ENCODE measurements at regions not wholly inside any gene's neighbourhood (a gene's known extent, or its start where the extent isn't known, plus 50 kb on each side); places are given as distances from the start of the nearest gene placed in this dataset.

DNA sequence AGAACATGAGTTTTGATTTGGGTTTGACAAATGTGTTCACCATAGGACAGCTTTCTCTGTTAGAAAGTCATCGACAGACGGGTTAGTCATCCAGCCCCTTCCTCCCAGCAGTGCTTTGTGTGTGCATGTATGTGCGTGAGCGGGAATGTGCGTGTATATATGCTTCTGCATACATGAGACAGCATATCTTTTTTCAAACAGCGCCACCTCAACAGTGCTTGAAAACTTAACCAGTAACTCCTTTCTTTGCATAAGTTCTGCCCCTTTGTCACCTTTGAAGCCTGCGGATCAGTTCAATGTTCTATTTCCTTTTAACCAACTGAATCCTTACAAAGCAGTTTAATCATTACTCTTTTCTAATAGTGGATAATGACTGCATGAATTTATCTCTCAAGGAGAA, 351.4 kb downstream of the LPIN1 start:
- Mint-ChIP-seq H3K27ac (no peak overlapping the region), H3K4me3 (no peak overlapping the region), H3K27me3 (no peaks in the 10 kb centered on the region), H3K9me3 (ENCODE audit: insufficient read depth) (no peaks in the 10 kb centered on the region), H3K4me1 (peaks cover 22% of the 10 kb centered on the region)
- no peaks in the 10 kb centered on the region for H3K79me2 ChIP-seq (ENCODE audit: control insufficient read depth, insufficient read depth, low read length)
- intact Hi-C loops (cut with micrococcal nuclease) = no loop called here
- DNase-seq (no peak), ATAC-seq (ENCODE audit: low read depth) (no peak)
- H3K27ac ChIP-seq (ENCODE audit: low read length in 2 of 2) = no peak overlapping the region
- H4K20me1 ChIP-seq (ENCODE audit: control insufficient read depth, insufficient read depth, low read length, poor library complexity, severe bottlenecking) = no peaks in the 10 kb centered on the region
- no peaks in the 10 kb centered on the region for H3K9me3 ChIP-seq (ENCODE audit: control extremely low read depth in 1 of 3, control insufficient read depth in 2 of 3, insufficient read depth in 1 of 3, low read length in 2 of 3)
- H3K4me3 ChIP-seq (ENCODE audit: control extremely low read depth in 1 of 5, extremely low read depth in 1 of 5, insufficient read depth in 1 of 5, low read depth in 2 of 5, low read length in 4 of 5) = no peak overlapping the region
- H2AFZ ChIP-seq (ENCODE audit: insufficient read depth, low read depth, low read length, poor library complexity, severe bottlenecking) = no peak overlapping the region
- H3K4me2 ChIP-seq (replicated peaks; ENCODE audit: low read depth, low read length, poor library complexity, severe bottlenecking) = no peak overlapping the region
- peaks cover 6 to 11% of the 10 kb centered on the region in 2 donors for H3K4me1 ChIP-seq (ENCODE audit: control insufficient read depth in 2 of 2, insufficient read depth in 2 of 2, low read length in 2 of 2)
- ChIA-PET POLR2A (no interaction called here), CTCF (no interaction called here)
- H3K27me3 ChIP-seq (replicated peaks in 1 of 4; ENCODE audit: control extremely low read depth in 1 of 4, control insufficient read depth in 3 of 4, insufficient read depth in 4 of 4, low read length in 3 of 4) = no peaks in the 10 kb centered on the region
- H3K9ac ChIP-seq (ENCODE audit: low read length) = no peak overlapping the region
- no peaks in the 10 kb centered on the region for H3K36me3 ChIP-seq (replicated peaks in 1 of 2; ENCODE audit: control extremely low read depth in 1 of 2, control insufficient read depth in 1 of 2, extremely low read depth in 1 of 2, insufficient read depth in 2 of 2, low read length in 1 of 2)
- TF ChIP-seq CTCF (IDR thresholded peaks at IDR 0.05) (no peak), EZH2 (IDR thresholded peaks at IDR 0.05; ENCODE audit: borderline replicate concordance, insufficient read depth, low read depth, low read length, poor library complexity, severe bottlenecking) (no peak)
- WGBS (ENCODE audit: insufficient coverage) = 100% methylated on average over 3 of the region's 7 CpGs

DNA sequence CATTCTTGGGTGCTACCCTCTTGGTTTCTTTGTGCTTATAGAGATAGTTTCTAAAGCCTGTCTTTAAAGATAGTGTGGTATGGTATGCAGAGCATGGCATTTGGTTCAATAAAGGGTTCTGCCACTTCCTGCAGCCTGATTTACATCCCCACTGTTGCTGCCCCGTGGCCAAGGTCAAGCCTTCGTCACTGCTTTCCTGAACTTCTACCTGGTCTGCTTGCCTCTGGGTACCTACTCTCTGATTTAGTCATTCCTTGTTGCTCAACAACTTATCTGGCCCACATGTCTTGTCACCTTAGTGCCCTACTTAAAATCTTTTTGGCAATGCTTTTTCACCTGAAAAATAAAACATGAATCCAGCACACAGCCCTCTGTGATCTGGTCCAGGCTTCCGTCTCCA, 352.9 kb downstream of the LPIN1 start:
- TF ChIP-seq CTCF (IDR thresholded peaks at IDR 0.05) (no peak), EZH2 (IDR thresholded peaks at IDR 0.05; ENCODE audit: borderline replicate concordance, insufficient read depth, low read depth, low read length, poor library complexity, severe bottlenecking) (no peak)
- DNase-seq (no peak), ATAC-seq (ENCODE audit: low read depth) (no peak)
- H3K4me1 Mint-ChIP-seq = peaks cover 22% of the 10 kb centered on the region
- no peaks in the 10 kb centered on the region for H3K9me3 Mint-ChIP-seq (ENCODE audit: insufficient read depth)
- H3K9ac ChIP-seq (ENCODE audit: low read length) = no peak overlapping the region
- 58% methylated on average over 3 of the region's 3 CpGs for WGBS (ENCODE audit: insufficient coverage)
- H3K4me1 ChIP-seq (ENCODE audit: control insufficient read depth in 2 of 2, insufficient read depth in 2 of 2, low read length in 2 of 2) = peaks cover 6 to 11% of the 10 kb centered on the region in 2 donors
- no peaks in the 10 kb centered on the region for H3K36me3 ChIP-seq (replicated peaks in 1 of 2; ENCODE audit: control extremely low read depth in 1 of 2, control insufficient read depth in 1 of 2, extremely low read depth in 1 of 2, insufficient read depth in 2 of 2, low read length in 1 of 2)
- H3K27ac Mint-ChIP-seq = no peak overlapping the region
- intact Hi-C loops (cut with micrococcal nuclease) = no loop called here
- H3K27me3 Mint-ChIP-seq = no peaks in the 10 kb centered on the region
- H3K27ac ChIP-seq (ENCODE audit: low read length in 2 of 2) = no peak overlapping the region
- H3K27me3 ChIP-seq (replicated peaks in 1 of 4; ENCODE audit: control extremely low read depth in 1 of 4, control insufficient read depth in 3 of 4, insufficient read depth in 4 of 4, low read length in 3 of 4) = no peaks in the 10 kb centered on the region
- H2AFZ ChIP-seq (ENCODE audit: insufficient read depth, low read depth, low read length, poor library complexity, severe bottlenecking) = peak overlapping the region; percentile 37
- POLR2A ChIA-PET = no interaction called here
- no peaks in the 10 kb centered on the region for H3K9me3 ChIP-seq (ENCODE audit: control extremely low read depth in 1 of 3, control insufficient read depth in 2 of 3, insufficient read depth in 1 of 3, low read length in 2 of 3)
- no peak overlapping the region for H3K4me2 ChIP-seq (replicated peaks; ENCODE audit: low read depth, low read length, poor library complexity, severe bottlenecking)
- CTCF ChIA-PET = interaction anchor here (0.9 kb wide), 1 partner anchor 14 kb away, joined by 3 read pairs; no protein-coding TSS in a partner anchor
- H3K79me2 ChIP-seq (ENCODE audit: control insufficient read depth, insufficient read depth, low read length) = no peaks in the 10 kb centered on the region
- H4K20me1 ChIP-seq (ENCODE audit: control insufficient read depth, insufficient read depth, low read length, poor library complexity, severe bottlenecking) = no peaks in the 10 kb centered on the region
- no peak overlapping the region for H3K4me3 ChIP-seq (ENCODE audit: control extremely low read depth in 1 of 5, extremely low read depth in 1 of 5, insufficient read depth in 1 of 5, low read depth in 2 of 5, low read length in 4 of 5)
- no peak overlapping the region for H3K4me3 Mint-ChIP-seq

All from B cell (primary cell).